ENCODE measurements at regions not wholly inside any gene's neighbourhood (a gene's known extent, or its start where the extent isn't known, plus 50 kb on each side); places are given as distances from the start of the nearest gene placed in this dataset.

DNA sequence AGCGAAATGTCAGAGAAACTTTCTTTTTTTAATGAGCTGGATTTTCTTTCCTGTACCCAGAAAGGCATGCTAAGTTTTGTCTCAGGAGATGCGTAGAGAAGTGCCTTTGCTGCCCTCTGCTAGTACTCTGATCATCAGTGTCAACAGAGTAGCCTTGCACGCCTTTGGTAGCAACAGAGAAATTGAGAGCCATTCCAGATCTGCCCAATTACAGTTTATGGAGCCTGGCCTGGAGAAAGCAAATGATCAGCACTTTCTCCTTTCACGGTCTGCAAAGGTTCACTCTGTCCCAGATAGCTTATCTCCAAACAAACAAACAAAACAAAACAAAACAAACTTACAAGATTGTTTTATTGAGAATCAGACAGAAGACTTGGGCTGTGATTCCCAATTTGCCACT lies 792.8 kb upstream of the PIK3C3 start:
- TF ChIP-seq SIN3A (IDR thresholded peaks at IDR 0.05; ENCODE audit: borderline replicate concordance, insufficient read depth, low read length) = no peak
- TF ChIP-seq POLR2AphosphoS5 (IDR thresholded peaks at IDR 0.05; ENCODE audit: low read depth, low read length) = no peak
- no peak for TF ChIP-seq FOXP2 (optimal IDR thresholded peaks at IDR 0.05; ENCODE audit: borderline replicate concordance, extremely low read depth, extremely low read length, insufficient read depth)

DNA sequence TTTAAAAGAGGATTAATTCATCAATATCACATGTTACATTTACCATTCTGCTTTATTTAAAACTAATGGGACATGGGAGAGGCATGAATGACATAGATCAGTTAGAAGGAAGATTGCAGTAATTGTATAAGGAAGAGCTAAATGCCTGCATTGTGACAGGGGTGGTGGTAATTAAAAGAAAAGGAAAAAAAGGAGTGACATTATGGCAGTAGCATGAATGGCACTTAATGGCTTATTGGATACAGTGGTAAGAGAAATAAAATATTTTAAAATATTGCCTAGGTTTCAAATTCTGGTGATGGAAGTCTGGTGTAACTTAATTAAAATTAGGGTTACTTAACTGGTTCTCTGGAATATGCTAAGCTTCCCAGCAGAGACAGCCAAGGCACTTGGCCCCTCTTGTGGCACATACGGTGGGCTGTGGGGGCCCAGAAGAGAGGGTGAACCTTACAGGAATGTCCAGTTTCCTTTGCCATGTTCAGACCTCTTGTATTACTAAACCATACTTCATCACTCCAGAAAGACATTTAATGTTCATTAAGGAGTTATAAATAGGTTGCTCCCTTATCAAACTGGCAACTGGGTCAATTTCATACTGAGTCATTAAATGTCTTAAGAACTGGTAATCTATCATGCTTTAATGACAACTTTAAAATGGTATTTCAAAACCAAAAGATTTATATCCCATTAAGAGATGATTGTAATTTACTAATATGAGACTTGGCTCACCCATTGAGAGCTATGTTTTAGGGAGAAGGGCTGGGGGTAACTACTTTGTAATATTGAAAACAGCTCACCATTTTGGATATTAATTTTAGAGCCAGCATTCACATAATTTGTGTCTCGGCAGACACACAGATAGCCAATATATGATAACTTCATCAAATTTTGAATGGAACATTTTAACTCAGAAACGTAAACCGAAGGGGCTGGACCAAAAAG lies 798.9 kb upstream of the PIK3C3 start:
- TF ChIP-seq FOXP2 (optimal IDR thresholded peaks at IDR 0.05; ENCODE audit: borderline replicate concordance, extremely low read depth, extremely low read length, insufficient read depth) = no peak
- TF ChIP-seq TAF1 (IDR thresholded peaks at IDR 0.05; ENCODE audit: borderline replicate concordance, insufficient read depth, low read length) = no peak
- TF ChIP-seq POLR2AphosphoS5 (IDR thresholded peaks at IDR 0.05; ENCODE audit: low read depth, low read length) = no peak
- TF ChIP-seq, protein P1, sequence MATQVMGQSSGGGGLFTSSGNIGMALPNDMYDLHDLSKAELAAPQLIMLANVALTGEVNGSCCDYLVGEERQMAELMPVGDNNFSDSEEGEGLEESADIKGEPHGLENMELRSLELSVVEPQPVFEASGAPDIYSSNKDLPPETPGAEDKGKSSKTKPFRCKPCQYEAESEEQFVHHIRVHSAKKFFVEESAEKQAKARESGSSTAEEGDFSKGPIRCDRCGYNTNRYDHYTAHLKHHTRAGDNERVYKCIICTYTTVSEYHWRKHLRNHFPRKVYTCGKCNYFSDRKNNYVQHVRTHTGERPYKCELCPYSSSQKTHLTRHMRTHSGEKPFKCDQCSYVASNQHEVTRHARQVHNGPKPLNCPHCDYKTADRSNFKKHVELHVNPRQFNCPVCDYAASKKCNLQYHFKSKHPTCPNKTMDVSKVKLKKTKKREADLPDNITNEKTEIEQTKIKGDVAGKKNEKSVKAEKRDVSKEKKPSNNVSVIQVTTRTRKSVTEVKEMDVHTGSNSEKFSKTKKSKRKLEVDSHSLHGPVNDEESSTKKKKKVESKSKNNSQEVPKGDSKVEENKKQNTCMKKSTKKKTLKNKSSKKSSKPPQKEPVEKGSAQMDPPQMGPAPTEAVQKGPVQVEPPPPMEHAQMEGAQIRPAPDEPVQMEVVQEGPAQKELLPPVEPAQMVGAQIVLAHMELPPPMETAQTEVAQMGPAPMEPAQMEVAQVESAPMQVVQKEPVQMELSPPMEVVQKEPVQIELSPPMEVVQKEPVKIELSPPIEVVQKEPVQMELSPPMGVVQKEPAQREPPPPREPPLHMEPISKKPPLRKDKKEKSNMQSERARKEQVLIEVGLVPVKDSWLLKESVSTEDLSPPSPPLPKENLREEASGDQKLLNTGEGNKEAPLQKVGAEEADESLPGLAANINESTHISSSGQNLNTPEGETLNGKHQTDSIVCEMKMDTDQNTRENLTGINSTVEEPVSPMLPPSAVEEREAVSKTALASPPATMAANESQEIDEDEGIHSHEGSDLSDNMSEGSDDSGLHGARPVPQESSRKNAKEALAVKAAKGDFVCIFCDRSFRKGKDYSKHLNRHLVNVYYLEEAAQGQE (IDR thresholded peaks at IDR 0.05; ENCODE audit: insufficient read depth in 1 of 2, low read depth in 2 of 2, low read length in 2 of 2) = no peak
- no peak for TF ChIP-seq SIN3A (IDR thresholded peaks at IDR 0.05; ENCODE audit: borderline replicate concordance, insufficient read depth, low read length)

DNA sequence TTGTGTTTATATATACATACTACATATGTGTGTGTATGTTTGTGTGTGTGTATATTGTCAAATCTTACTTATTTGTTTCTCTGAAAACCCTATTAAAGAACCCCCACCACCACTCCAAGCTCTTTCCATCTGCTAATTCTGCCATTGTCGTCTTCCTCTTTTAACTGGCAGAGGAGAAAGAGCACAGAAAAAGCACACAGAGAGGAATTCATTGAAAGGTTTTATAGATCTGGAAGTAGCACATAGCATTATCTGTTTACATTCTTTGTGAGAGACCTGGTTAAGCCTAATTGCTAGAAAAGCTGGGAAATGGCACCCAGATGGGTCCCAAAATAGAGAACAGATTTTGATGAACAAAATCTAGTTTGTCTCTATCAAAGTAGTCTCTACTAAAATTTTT lies 800.0 kb upstream of the PIK3C3 start:
- TF ChIP-seq SIN3A (IDR thresholded peaks at IDR 0.05; ENCODE audit: borderline replicate concordance, insufficient read depth, low read length) (no peak), POLR2AphosphoS5 (IDR thresholded peaks at IDR 0.05; ENCODE audit: low read depth, low read length) (no peak), FOXP2 (optimal IDR thresholded peaks at IDR 0.05; ENCODE audit: borderline replicate concordance, extremely low read depth, extremely low read length, insufficient read depth) (no peak), TAF1 (IDR thresholded peaks at IDR 0.05; ENCODE audit: borderline replicate concordance, insufficient read depth, low read length) (no peak)
- TF ChIP-seq, protein P1 (IDR thresholded peaks at IDR 0.05; ENCODE audit: insufficient read depth in 1 of 2, low read depth in 2 of 2, low read length in 2 of 2) = no peak

DNA sequence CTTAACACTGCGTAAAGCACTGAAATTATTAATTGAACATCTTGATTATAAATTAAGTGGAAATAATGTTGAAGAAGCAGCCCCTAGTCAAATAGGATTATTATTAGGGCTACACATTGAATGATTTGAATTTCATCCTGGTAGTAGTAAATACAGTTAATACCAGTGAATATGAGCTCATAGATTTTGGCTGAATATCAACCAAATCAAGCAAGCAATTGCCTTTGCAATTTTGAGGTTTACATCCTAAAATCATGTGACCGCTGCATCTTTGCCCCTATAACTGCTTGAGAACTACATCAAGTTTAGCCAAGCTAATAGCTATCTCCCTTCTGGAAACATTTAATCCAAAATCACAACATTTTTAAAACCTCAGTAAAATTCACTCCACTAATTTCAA lies 801.2 kb upstream of the PIK3C3 start:
- TF ChIP-seq POLR2AphosphoS5 (IDR thresholded peaks at IDR 0.05; ENCODE audit: low read depth, low read length) = no peak
- no peak for TF ChIP-seq TAF1 (IDR thresholded peaks at IDR 0.05; ENCODE audit: borderline replicate concordance, insufficient read depth, low read length)
- TF ChIP-seq SIN3A (IDR thresholded peaks at IDR 0.05; ENCODE audit: borderline replicate concordance, insufficient read depth, low read length) = no peak
- TF ChIP-seq, protein P1 (IDR thresholded peaks at IDR 0.05; ENCODE audit: insufficient read depth in 1 of 2, low read depth in 2 of 2, low read length in 2 of 2) = no peak
- no peak for TF ChIP-seq FOXP2 (optimal IDR thresholded peaks at IDR 0.05; ENCODE audit: borderline replicate concordance, extremely low read depth, extremely low read length, insufficient read depth)

DNA sequence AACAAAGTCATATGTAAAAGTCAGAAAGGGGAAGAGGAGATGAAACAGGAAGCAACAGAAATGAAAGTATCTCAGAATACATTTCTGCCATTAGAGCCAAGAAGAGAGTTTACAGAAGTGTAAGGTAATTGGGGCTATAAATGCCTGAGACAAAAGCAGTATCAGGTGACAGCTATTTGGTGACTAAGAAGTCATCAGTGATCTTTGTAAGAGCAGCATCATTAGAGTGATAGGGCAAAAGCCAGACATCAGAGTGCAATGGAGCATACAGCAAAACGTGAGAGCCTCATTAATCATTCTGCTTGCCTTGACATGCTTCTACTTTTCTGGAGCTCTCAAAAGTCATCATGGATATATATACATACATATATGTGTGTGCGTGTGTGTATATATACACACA lies 804.7 kb upstream of the PIK3C3 start:
- no peak for TF ChIP-seq POLR2AphosphoS5 (IDR thresholded peaks at IDR 0.05; ENCODE audit: low read depth, low read length)

DNA sequence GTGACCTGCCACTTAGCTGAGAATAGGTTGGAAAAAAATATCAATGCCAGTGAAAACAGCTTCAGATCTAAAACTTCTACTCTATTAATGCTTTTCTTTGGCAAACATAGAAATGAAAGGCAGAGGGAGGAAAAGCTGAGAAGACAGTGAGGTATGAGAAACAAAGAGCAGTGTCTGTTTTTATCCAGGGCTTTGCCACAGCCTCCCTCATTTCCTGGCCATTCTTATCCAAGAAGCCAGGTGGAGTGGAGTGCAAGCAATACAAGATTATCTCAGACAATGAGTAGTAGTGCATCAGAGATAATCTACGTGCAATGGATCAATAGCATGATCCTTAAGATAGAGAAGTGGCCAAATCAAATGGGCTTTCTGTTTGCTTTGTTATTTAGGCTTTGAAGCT lies 808.7 kb upstream of the PIK3C3 start:
- TF ChIP-seq POLR2AphosphoS5 (IDR thresholded peaks at IDR 0.05; ENCODE audit: low read depth, low read length) (no peak), TAF1 (IDR thresholded peaks at IDR 0.05; ENCODE audit: borderline replicate concordance, insufficient read depth, low read length) (no peak), SIN3A (IDR thresholded peaks at IDR 0.05; ENCODE audit: borderline replicate concordance, insufficient read depth, low read length) (no peak), FOXP2 (optimal IDR thresholded peaks at IDR 0.05; ENCODE audit: borderline replicate concordance, extremely low read depth, extremely low read length, insufficient read depth) (no peak)
- TF ChIP-seq, protein P1 (IDR thresholded peaks at IDR 0.05; ENCODE audit: insufficient read depth in 1 of 2, low read depth in 2 of 2, low read length in 2 of 2) = no peak

Data from PFSK-1 (cell line).